Body of pancreas (tissue), 4 donors: ENCODE measurements at regions not wholly inside any gene's neighbourhood (a gene's known extent, or its start where the extent isn't known, plus 50 kb on each side); places are given as distances from the start of the nearest gene placed in this dataset.

Experiments used
- CTCF ChIP-seq, 7 experiments: fragments of 450-650 bp in 4 of 7; fragments of 200-600 bp in 3 of 7; sonication (generic) in 3 of 7; IDR thresholded peaks; one replicate each; pipeline ENCODE4 v1.5.1; 2016 to 2019; ENCODE audit warnings: antibody characterized with exemption in 7 of 7
- POLR2A ChIP-seq, 3 donors: fragments of 450-650 bp; IDR thresholded peaks; one replicate each; pipeline ENCODE4 v1.6.1; 2016; ENCODE audit warnings: antibody characterized with exemption in 3 of 3, mild to moderate bottlenecking in 2 of 3

DNA sequence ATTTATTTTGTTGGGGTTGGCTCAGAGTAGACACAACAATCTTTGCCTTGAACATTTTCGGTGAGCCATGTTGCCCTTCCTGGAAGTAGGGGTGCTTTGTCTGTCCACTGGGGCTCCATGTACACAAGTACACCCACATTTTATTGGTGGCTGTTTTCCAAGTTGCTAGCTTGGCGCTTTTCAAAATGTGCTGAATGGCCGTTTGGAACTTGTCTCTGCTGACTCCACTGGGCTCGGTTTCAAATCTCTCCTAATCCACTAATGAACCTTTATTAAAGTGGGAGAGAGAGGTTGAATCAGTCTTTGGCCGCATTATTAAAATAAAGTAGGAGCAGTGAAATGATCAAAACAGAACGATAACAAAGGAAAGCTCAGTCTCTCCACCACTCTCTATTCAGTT, 64.6 kb upstream of the TAF11L2 start:
- TF ChIP-seq POLR2A (IDR thresholded peaks at IDR 0.05): no peak
- TF ChIP-seq CTCF (IDR thresholded peaks at IDR 0.05): no peak
